HAP-1 (cell line): ENCODE measurements at regions not wholly inside any gene's neighbourhood (a gene's known extent, or its start where the extent isn't known, plus 50 kb on each side); places are given as distances from the start of the nearest gene placed in this dataset.
"Not testable (repeated sequence)": the region's sequence is repeated elsewhere in the genome, so short reads cannot be mapped to it uniquely, and the experiment has no call there.

Experiments
- DNase-seq, 2 experiments: peaks; one replicate each; pipeline ENCODE4 v3.0.0-alpha.2; 2016 to 2020; ENCODE audit warnings: low spot score in 2 of 2
- H3K27me3 ChIP-seq: fragments of 250-450 bp; sonication (Bioruptor Pico); 2 replicates; pipeline ENCODE4 v1.5.1; 2020; ENCODE audit warnings: low read depth, mild to moderate bottlenecking, moderate library complexity
- H3K36me3 ChIP-seq: fragments of 250-450 bp; sonication (Bioruptor Pico); replicated peaks from 2 replicates; pipeline ENCODE4 v1.5.1; 2020; ENCODE audit warnings: mild to moderate bottlenecking
- H3K4me1 ChIP-seq: fragments of 250-450 bp; sonication (Bioruptor Pico); 2 replicates; pipeline ENCODE4 v1.5.1; 2020; ENCODE audit warnings: mild to moderate bottlenecking
- H3K4me3 ChIP-seq: fragments of 250-450 bp; sonication (Bioruptor Pico); 2 replicates; pipeline ENCODE4 v1.5.1; 2020; ENCODE audit warnings: mild to moderate bottlenecking, moderate library complexity
- H3K9me3 ChIP-seq: fragments of 250-450 bp; sonication (Bioruptor Pico); 2 replicates; pipeline ENCODE4 v1.5.1; 2020; ENCODE audit warnings: mild to moderate bottlenecking, moderate library complexity
- in situ Hi-C: fragments of 300-500 bp; cut with MboI; formaldehyde crosslinking; loops from 3 replicates; pipeline ENCODE4 v1.14.3; 2020; ENCODE audit warnings: low sequenced_read_pairs, inconsistent platforms, mixed read lengths

DNA sequence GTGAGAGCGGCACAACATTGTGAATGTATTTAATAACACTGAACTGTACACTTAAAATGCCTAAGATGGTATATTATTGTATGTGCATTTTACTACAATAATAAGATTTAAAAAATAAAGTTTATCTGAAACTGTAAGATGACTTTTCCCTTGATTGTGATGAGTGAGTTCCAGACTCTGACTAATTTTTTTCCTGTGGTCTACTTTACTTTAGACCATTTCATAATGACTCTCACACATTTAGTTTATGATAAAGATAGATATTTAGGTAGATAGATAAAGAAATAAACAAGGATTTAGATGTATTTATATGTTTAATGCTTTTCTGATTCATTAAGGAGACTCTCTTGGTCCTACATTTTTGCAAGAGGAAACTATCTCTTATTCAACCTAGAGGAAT, 835.9 kb upstream of the SORCS1 start:
- H3K36me3 ChIP-seq, result no peaks in the 10 kb centered on the region
- H3K4me3 ChIP-seq, result no peak overlapping the region
- H3K4me1 ChIP-seq, result peaks cover 7% of the 10 kb centered on the region
- no peak for DNase-seq
- no peaks in the 10 kb centered on the region for H3K27me3 ChIP-seq
- in situ Hi-C loops, result no loop called here
- H3K9me3 ChIP-seq, result no peaks in the 10 kb centered on the region

DNA sequence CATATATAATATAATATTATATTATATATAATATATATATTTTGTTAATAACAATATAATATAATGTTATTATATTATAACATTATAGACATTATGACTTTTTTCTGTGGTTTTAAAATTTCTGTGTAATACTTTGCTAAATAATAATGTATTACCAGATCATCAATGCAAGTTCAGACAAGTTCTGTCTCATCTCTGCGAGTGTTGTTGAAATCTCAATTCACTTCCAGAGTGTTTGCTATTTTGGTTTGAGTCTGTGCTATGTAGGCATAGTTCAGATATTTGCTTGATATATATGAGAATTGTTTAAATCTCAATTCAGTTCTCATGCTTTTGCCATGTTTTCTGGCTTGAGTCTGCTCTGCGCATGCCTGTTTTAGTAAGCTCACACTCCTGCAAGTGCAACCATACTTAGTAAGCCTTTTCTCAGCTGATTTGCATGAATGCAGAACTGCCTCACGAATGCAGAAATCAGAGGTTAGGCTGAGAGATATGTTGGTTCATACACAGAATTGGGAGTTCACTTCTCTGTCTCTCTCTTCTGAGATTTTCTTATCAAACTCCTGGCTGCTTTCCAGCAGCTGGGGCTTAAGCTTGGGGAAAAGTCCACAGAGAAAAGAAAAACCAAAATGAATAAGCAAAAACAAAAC, 830.2 kb upstream of the SORCS1 start:
- in situ Hi-C loops, result no loop called here
- Histone ChIP-seq H3K27me3 (no peaks in the 10 kb centered on the region), H3K36me3 (no peaks in the 10 kb centered on the region), H3K4me3 (no peak overlapping the region), H3K4me1 (peaks cover 7% of the 10 kb centered on the region), H3K9me3 (no peaks in the 10 kb centered on the region)
- no peak for DNase-seq

DNA sequence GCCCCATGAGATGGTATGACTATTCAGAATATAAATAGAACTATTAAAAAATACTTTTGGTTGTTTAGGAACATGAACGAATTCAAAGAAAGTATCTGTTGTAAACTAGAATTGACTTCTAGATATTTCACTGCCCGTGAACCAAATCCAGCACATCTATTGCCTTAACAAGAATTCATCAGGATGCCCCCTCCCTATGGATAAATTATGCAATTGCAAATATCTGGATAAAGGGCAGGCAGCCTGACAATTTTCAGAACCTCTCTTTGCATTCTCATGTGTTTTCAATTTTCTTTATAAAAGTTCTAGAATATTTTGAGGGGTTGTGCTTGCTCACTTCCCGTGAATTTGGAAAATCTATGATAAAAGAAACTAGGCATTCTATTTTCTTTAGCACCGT, 822.1 kb upstream of the SORCS1 start:
- no peaks in the 10 kb centered on the region for H3K4me1 ChIP-seq
- no peak for DNase-seq
- no peak overlapping the region for H3K4me3 ChIP-seq
- H3K9me3 ChIP-seq, result no peaks in the 10 kb centered on the region
- no peaks in the 10 kb centered on the region for H3K36me3 ChIP-seq
- in situ Hi-C loops, result no loop called here
- no peaks in the 10 kb centered on the region for H3K27me3 ChIP-seq

GRCh38 chr10:107984581-107984980, 820.1 kb upstream of the SORCS1 start:
- no peak for DNase-seq
- in situ Hi-C loops, result no loop called here
- Histone ChIP-seq H3K9me3 (no peaks in the 10 kb centered on the region), H3K4me1 (no peaks in the 10 kb centered on the region), H3K36me3 (no peaks in the 10 kb centered on the region), H3K4me3 (no peak overlapping the region), H3K27me3 (no peaks in the 10 kb centered on the region)

DNA sequence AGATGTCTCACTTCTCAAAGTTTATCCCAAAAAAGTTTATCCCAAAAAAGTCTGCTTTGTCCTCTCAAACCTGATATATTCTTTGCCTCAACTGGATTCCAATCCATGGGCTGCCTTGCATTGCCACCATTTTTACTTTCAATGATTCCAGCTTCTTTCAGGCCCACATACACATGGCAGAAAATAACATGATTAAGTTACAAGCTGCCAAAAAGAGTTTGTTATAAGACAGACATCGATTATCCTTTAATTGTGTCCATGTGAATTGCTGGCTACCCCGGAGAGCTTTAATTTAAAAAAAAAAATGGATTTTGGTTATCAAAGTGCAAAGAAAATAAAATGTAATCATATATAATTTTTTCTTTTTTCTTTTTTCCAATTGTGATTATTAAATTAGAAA, 819.6 kb upstream of the SORCS1 start:
- H3K36me3 ChIP-seq, result no peaks in the 10 kb centered on the region
- no peaks in the 10 kb centered on the region for H3K4me1 ChIP-seq
- H3K27me3 ChIP-seq, result no peaks in the 10 kb centered on the region
- in situ Hi-C loops, result no loop called here
- H3K9me3 ChIP-seq, result no peaks in the 10 kb centered on the region
- DNase-seq, result no peak
- no peak overlapping the region for H3K4me3 ChIP-seq

GRCh38 chr10:107978455-107978854, 813.9 kb upstream of the SORCS1 start:
- H3K36me3 ChIP-seq, result no peaks in the 10 kb centered on the region
- in situ Hi-C loops, result no loop called here
- no peak for DNase-seq
- H3K27me3 ChIP-seq, result no peaks in the 10 kb centered on the region
- H3K9me3 ChIP-seq, result no peaks in the 10 kb centered on the region; the same call in 1 of the 2 replicates
- no peak overlapping the region for H3K4me3 ChIP-seq
- no peaks in the 10 kb centered on the region for H3K4me1 ChIP-seq

GRCh38 chr10:107971973-107972372, 807.5 kb upstream of the SORCS1 start:
- Histone ChIP-seq H3K36me3 (no peaks in the 10 kb centered on the region), H3K27me3 (no peaks in the 10 kb centered on the region), H3K9me3 (no peaks in the 10 kb centered on the region), H3K4me3 (no peak overlapping the region), H3K4me1 (no peaks in the 10 kb centered on the region)
- in situ Hi-C loops, result no loop called here
- DNase-seq, result no peak

- no peaks in the 10 kb centered on the region for H3K36me3 ChIP-seq
- H3K4me1 ChIP-seq, result no peaks in the 10 kb centered on the region
- in situ Hi-C loops, result no loop called here
- DNase-seq, result no peak
- no peak overlapping the region for H3K4me3 ChIP-seq
- H3K9me3 ChIP-seq, result no peaks in the 10 kb centered on the region
- no peaks in the 10 kb centered on the region for H3K27me3 ChIP-seq
These were observed 806.9 kb upstream of the SORCS1 start for GRCh38 chr10:107971411-107971810.

DNA sequence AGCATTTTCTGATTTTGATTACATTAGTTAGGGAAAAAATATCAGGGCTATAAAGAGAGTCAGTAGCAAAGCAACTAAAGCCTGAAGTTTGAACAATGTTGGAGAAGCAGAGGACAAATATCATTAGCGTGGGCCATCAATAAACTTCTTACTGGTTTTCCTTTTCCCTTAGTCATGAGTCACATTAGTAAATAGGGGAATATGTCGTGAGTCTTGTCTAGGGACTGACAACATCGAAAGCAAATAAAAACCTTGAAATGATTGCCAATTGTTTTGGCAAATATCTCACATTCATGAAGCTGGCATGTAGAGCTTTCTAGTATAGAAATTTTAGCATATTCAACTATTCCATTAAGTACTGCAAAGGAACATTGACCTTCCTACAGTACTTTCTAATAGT, 806.0 kb upstream of the SORCS1 start:
- DNase-seq, result no peak
- in situ Hi-C loops, result no loop called here

GRCh38 chr10:107969936-107970335, 805.4 kb upstream of the SORCS1 start:
- Histone ChIP-seq H3K27me3 (no peaks in the 10 kb centered on the region), H3K4me3 (no peak overlapping the region), H3K36me3 (no peaks in the 10 kb centered on the region), H3K9me3 (no peaks in the 10 kb centered on the region), H3K4me1 (no peaks in the 10 kb centered on the region)
- no peak for DNase-seq
- in situ Hi-C loops, result no loop called here

More for the DNA sequence above, 806.0 kb upstream of the SORCS1 start:
- Histone ChIP-seq H3K4me1 (no peaks in the 10 kb centered on the region), H3K27me3 (no peaks in the 10 kb centered on the region), H3K4me3 (no peak overlapping the region), H3K9me3 (no peaks in the 10 kb centered on the region), H3K36me3 (no peaks in the 10 kb centered on the region)

GRCh38 chr10:107966826-107967225, 802.3 kb upstream of the SORCS1 start:
- no peaks in the 10 kb centered on the region; the same call in 1 of the 2 replicates for H3K27me3 ChIP-seq
- H3K9me3 ChIP-seq, result no peaks in the 10 kb centered on the region
- in situ Hi-C loops, result no loop called here
- no peak overlapping the region for H3K4me3 ChIP-seq
- no peaks in the 10 kb centered on the region for H3K4me1 ChIP-seq
- H3K36me3 ChIP-seq, result no peaks in the 10 kb centered on the region
- DNase-seq, result no peak

DNA sequence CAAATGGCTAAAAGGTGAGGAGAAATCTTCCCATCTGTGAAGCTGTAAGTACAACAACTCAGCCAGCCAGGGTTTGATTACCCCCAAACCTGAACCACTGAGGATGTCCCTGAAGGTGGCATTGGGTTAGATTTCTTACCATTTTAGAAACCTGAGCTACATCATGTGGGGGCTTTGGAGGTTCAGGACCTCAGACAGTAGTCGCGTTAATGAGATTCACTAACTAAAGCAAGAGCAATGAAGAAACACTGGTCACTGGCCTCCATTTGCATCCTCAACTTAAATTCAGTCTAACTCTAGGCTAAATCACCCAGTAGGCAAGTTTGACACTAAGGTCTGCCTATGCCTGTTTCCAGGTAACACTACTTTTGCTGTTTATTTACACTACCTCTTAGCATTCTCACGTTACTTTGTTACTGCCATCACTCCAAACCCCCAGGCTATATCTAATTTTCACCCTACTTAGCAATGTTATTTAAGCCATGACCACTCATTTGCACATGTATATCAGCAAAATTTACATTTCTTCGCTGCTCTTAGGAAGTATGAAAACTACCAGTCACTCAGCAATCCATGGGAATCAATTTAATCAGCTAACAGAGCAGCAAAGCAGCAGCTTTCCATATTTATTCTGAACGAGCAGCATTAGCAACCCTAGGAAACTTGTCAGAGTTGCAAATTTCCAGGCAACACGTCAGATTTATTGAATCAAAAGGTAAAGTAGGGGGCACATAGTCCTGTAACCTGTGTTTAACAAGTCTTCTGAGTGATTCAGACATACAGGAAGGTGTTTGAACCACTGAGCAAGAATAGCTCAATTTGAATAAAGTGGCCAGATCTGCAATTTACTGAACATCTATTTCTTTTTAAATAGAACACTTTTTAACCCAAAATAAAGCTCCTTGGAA, 788.4 kb upstream of the SORCS1 start:
- Histone ChIP-seq H3K4me3 (no peak overlapping the region), H3K36me3 (no peaks in the 10 kb centered on the region), H3K4me1 (peaks cover 14% of the 10 kb centered on the region), H3K9me3 (peaks cover 2% of the 10 kb centered on the region), H3K27me3 (no peaks in the 10 kb centered on the region)
- DNase-seq, result peak; percentile 57 to 95
- in situ Hi-C loops, result no loop called here

GRCh38 chr10:107950411-107951062, 786.0 kb upstream of the SORCS1 start:
- H3K9me3 ChIP-seq, DNase-seq, H3K27me3 ChIP-seq, H3K36me3 ChIP-seq, H3K4me3 ChIP-seq, in situ Hi-C loops: not testable (repeated sequence)
- H3K4me1 ChIP-seq, result peaks cover 14% of the 10 kb centered on the region

GRCh38 chr10:107942826-107943225, 778.3 kb upstream of the SORCS1 start:
- no peak overlapping the region for H3K4me3 ChIP-seq
- DNase-seq, result no peak
- in situ Hi-C loops, result no loop called here
- no peaks in the 10 kb centered on the region for H3K36me3 ChIP-seq
- no peaks in the 10 kb centered on the region for H3K4me1 ChIP-seq
- H3K9me3 ChIP-seq, result peaks cover 3% of the 10 kb centered on the region; the same call in 1 of the 2 replicates
- no peaks in the 10 kb centered on the region for H3K27me3 ChIP-seq
